ENCODE measurements at regions not wholly inside any gene's neighbourhood (a gene's known extent, or its start where the extent isn't known, plus 50 kb on each side); places are given as distances from the start of the nearest gene placed in this dataset.

DNA sequence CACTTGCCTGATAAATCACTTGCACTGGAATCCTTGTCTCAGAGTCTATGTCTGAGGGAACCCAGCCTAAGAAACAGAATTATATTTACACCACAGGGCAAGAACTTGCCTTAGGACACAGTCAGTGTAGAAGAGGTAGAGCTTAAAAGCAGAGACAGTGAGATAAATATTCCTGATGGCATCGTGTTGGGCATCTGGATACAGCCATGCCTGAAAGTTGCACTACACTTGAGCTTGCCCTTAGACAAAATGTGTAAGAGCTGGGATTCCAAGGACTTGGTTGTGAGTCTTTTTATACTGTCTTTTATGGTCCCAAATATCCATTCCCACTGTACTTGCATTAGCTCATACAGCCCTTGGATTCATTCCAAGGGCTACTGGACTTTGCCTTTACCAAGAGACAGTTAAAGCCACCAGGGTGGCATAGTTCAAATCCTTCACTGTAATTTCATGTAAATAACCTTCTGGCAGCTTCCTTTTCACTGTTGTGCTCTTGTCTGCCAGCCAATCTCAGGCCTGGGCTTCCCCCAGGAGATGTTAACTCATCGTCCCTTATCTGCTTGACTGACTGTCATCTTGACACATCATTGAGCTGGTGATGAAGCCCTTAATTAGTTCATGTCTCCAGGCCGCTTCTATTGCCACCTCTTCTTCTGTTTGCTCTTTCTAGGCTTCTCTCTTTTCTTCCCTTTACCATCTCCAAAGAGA lies 577.9 kb upstream of the TBX3 start:
- no peaks in the 10 kb centered on the region for H3K27me3 ChIP-seq (ENCODE audit: control insufficient read depth in 2 of 2, insufficient read depth in 2 of 2, low read length in 2 of 2)
- H3K36me3 ChIP-seq (ENCODE audit: control insufficient read depth in 2 of 2, extremely low read depth in 1 of 2, insufficient read depth in 2 of 2, low read length in 2 of 2): no peaks in the 10 kb centered on the region
- no peak overlapping the region for H3K4me2 ChIP-seq (ENCODE audit: insufficient read depth, low read length)
- BruUV-seq (replicated peaks): no TSS peak
- dilution Hi-C loops (cut with MboI; ENCODE audit: extremely low pct_ligation_motif_present, low sequenced_read_pairs): no loop called here
- no peak for FAIRE-seq
- H3K27ac ChIP-seq (ENCODE audit: insufficient read depth, low read depth, low read length): no peak overlapping the region
- no peaks in the 10 kb centered on the region for H3K9me1 ChIP-seq (replicated peaks; ENCODE audit: control insufficient read depth, extremely low read depth, insufficient read depth, low read length)
- intact Hi-C loops (cut with micrococcal nuclease): no loop called here
- no peak overlapping the region for H3K9ac ChIP-seq (replicated peaks; ENCODE audit: extremely low read depth, insufficient read depth, low read length)
- CTCF ChIA-PET: no interaction called here
- no peaks in the 10 kb centered on the region for H4K20me1 ChIP-seq (replicated peaks; ENCODE audit: control insufficient read depth, extremely low read depth, insufficient read depth, low read length)
- no peak overlapping the region for H3K4me3 ChIP-seq (replicated peaks in 1 of 3; ENCODE audit: insufficient read depth in 1 of 3, low read depth in 1 of 3, low read length in 3 of 3)
- POLR2A ChIA-PET: no interaction called here
- H2AFZ ChIP-seq (ENCODE audit: low read depth, low read length): no peak overlapping the region
- no peak for TF ChIP-seq POLR2A (IDR thresholded peaks at IDR 0.05; ENCODE audit: low read depth, low read length)
- no peak for TF ChIP-seq POLR2AphosphoS5 (IDR thresholded peaks at IDR 0.05; ENCODE audit: insufficient read depth, low read depth, low read length)
- TF ChIP-seq JUN (IDR thresholded peaks at IDR 0.05; ENCODE audit: borderline replicate concordance, insufficient read depth, insufficient read length, low read depth): no peak
- TF ChIP-seq, protein P1, sequence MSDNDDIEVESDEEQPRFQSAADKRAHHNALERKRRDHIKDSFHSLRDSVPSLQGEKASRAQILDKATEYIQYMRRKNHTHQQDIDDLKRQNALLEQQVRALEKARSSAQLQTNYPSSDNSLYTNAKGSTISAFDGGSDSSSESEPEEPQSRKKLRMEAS (IDR thresholded peaks at IDR 0.05; ENCODE audit: insufficient read depth, insufficient read length): no peak
- no peak for TF ChIP-seq FOS (IDR thresholded peaks at IDR 0.05; ENCODE audit: borderline replicate concordance, insufficient read depth, low read length)
- TF ChIP-seq, protein P2, sequence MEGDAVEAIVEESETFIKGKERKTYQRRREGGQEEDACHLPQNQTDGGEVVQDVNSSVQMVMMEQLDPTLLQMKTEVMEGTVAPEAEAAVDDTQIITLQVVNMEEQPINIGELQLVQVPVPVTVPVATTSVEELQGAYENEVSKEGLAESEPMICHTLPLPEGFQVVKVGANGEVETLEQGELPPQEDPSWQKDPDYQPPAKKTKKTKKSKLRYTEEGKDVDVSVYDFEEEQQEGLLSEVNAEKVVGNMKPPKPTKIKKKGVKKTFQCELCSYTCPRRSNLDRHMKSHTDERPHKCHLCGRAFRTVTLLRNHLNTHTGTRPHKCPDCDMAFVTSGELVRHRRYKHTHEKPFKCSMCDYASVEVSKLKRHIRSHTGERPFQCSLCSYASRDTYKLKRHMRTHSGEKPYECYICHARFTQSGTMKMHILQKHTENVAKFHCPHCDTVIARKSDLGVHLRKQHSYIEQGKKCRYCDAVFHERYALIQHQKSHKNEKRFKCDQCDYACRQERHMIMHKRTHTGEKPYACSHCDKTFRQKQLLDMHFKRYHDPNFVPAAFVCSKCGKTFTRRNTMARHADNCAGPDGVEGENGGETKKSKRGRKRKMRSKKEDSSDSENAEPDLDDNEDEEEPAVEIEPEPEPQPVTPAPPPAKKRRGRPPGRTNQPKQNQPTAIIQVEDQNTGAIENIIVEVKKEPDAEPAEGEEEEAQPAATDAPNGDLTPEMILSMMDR (IDR thresholded peaks at IDR 0.05; ENCODE audit: extremely low read depth in 1 of 2, insufficient read depth in 1 of 2, low read depth in 1 of 2, low read length in 2 of 2): no peak
- TF ChIP-seq MYC (IDR thresholded peaks at IDR 0.05; ENCODE audit: low read depth, low read length): no peak
- no peak for TF ChIP-seq EZH2 (IDR thresholded peaks at IDR 0.05; ENCODE audit: borderline replicate concordance, low read depth, low read length, severe bottlenecking)
- no peak for TF ChIP-seq GATA2 (IDR thresholded peaks at IDR 0.05; ENCODE audit: insufficient read depth, insufficient read length, low read depth, low read length)
- H3K9me3 ChIP-seq (replicated peaks; ENCODE audit: control insufficient read depth, insufficient read depth, low read length): no peaks in the 10 kb centered on the region
- H3K4me1 ChIP-seq (ENCODE audit: control insufficient read depth, extremely low read depth, insufficient read depth, low read length): no peaks in the 10 kb centered on the region
- H3K79me2 ChIP-seq (ENCODE audit: control insufficient read depth, insufficient read depth, low read length): no peaks in the 10 kb centered on the region
- DNase-seq (ENCODE audit: low read depth, low spot score): no peak

All from endothelial cell of umbilical vein (primary cell).